Breast epithelium (tissue), 4 donors: ENCODE measurements at regions not wholly inside any gene's neighbourhood (a gene's known extent, or its start where the extent isn't known, plus 50 kb on each side); places are given as distances from the start of the nearest gene placed in this dataset.
"Not testable (repeated sequence)": the region's sequence is repeated elsewhere in the genome, so short reads cannot be mapped to it uniquely, and the experiment has no call there.

Source experiments
- DNase-seq, 2 donors: peaks; one replicate each; pipeline ENCODE4 v3.0.0-alpha.2; 2019; ENCODE audit warnings: low spot score in 2 of 2
- H3K27ac ChIP-seq, 2 donors: fragments of 200-600 bp; sonication (generic) in 1 of 2; one replicate each; pipeline ENCODE4 v1.5.1; 2016 to 2019; ENCODE audit warnings: mild to moderate bottlenecking in 1 of 2
- H3K27me3 ChIP-seq, 2 donors: fragments of 200-600 bp; sonication (generic) in 1 of 2; one replicate each; pipeline versions ENCODE4 v1.5.1 to v1.6.0; 2017 to 2019; ENCODE audit warnings: control low read depth in 1 of 2, mild to moderate bottlenecking in 1 of 2
- H3K36me3 ChIP-seq: fragments of 200-600 bp; one replicate; pipeline ENCODE4 v1.5.1; 2019
- H3K4me1 ChIP-seq, 2 donors: fragments of 200-600 bp; sonication (generic); one replicate each; pipeline ENCODE4 v1.5.1; 2016 to 2019; ENCODE audit warnings: control low read depth in 1 of 2
- H3K4me3 ChIP-seq, 3 donors: fragments of 200-600 bp; sonication (generic); 1 replicate in 2 of 3; 2 replicates in 1 of 3; pipeline ENCODE4 v1.5.1; 2016 to 2019; ENCODE audit warnings: mild to moderate bottlenecking in 3 of 3, moderate library complexity in 2 of 3
- H3K9me3 ChIP-seq, 2 donors: fragments of 200-600 bp; sonication (generic) in 1 of 2; one replicate each; pipeline ENCODE4 v1.5.1; 2016 to 2019; ENCODE audit warnings: control low read depth in 1 of 2
- CTCF ChIP-seq, 3 donors: fragments of 450-650 bp; IDR thresholded peaks; one replicate each; pipeline ENCODE4 v1.5.1; 2016 to 2017; ENCODE audit warnings: antibody characterized with exemption in 3 of 3, mild to moderate bottlenecking in 3 of 3, moderate library complexity in 3 of 3
- POLR2A ChIP-seq: fragments of 450-650 bp; IDR thresholded peaks from one replicate; pipeline ENCODE4 v1.6.1; 2016; ENCODE audit warnings: antibody characterized with exemption, mild to moderate bottlenecking, moderate library complexity
- POLR2AphosphoS5 ChIP-seq, 3 donors: sonication (generic); formaldehyde crosslinking; IDR thresholded peaks; one replicate each; pipeline ENCODE4 v1.6.1; 2017; ENCODE audit warnings: antibody characterized with exemption in 3 of 3
- intact Hi-C: fragments of 100-400 bp; cut with DNase I; formaldehyde crosslinking; loops from one replicate; pipeline ENCODE4 v1.15.1; 2023; ENCODE audit warnings: low total_unique reads

- DNase-seq = no peak
- no peak for TF ChIP-seq POLR2A
- no peak for TF ChIP-seq CTCF (IDR thresholded peaks at IDR 0.05)
- Histone ChIP-seq H3K36me3 (no peaks in the 10 kb centered on the region), H3K4me1 (no peaks in the 10 kb centered on the region), H3K9me3 (no peaks in the 10 kb centered on the region), H3K27me3 (peaks cover 0 to 27% of the 10 kb centered on the region in 2 donors), H3K4me3 (no peak overlapping the region), H3K27ac (no peak overlapping the region)
- intact Hi-C loops = no loop called here
Observed at GRCh38 chr12:131408484-131408883, 302.4 kb upstream of the SFSWAP start.

GRCh38 chr12:131409211-131409610, 301.7 kb upstream of the SFSWAP start:
- no peaks in the 10 kb centered on the region for H3K9me3 ChIP-seq
- no peaks in the 10 kb centered on the region for H3K4me1 ChIP-seq
- H3K27me3 ChIP-seq = peaks cover 0 to 27% of the 10 kb centered on the region in 2 donors
- TF ChIP-seq POLR2AphosphoS5 (IDR thresholded peaks at IDR 0.05) = no peak
- TF ChIP-seq CTCF (IDR thresholded peaks at IDR 0.05) = no peak
- TF ChIP-seq POLR2A = no peak
- DNase-seq = no peak
- no peak overlapping the region for H3K27ac ChIP-seq
- no peak overlapping the region for H3K4me3 ChIP-seq
- no peaks in the 10 kb centered on the region for H3K36me3 ChIP-seq
- intact Hi-C loops = no loop called here

- H3K4me3 ChIP-seq, H3K9me3 ChIP-seq, DNase-seq, H3K27ac ChIP-seq, H3K36me3 ChIP-seq, intact Hi-C loops, H3K4me1 ChIP-seq: not testable (repeated sequence)
- peaks cover 0 to 27% of the 10 kb centered on the region in 2 donors for H3K27me3 ChIP-seq
Observed at GRCh38 chr12:131411827-131412226, 299.1 kb upstream of the SFSWAP start.

DNA sequence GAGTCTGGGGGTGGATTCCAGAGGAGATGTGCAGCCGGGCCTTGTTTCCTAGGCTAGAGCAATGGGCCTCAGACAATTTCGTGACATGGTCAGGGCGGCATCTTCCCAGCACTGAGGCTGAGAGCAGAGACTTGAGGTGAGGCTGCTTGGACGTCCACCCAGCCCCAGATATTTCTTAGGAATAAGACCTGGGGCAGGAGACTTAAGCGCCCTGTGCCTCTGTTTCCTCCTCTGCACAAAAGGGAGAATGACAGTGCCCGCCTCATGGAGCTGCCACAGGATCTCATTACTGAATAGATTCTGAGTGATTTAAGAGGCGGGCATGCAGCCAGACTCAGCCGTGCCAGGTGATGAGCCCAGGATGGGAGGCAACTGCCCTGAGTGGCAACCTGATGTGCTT, 297.9 kb upstream of the SFSWAP start:
- H3K36me3 ChIP-seq = no peaks in the 10 kb centered on the region
- peaks cover 0 to 17% of the 10 kb centered on the region in 2 donors for H3K27me3 ChIP-seq
- no peak for DNase-seq
- H3K4me1 ChIP-seq = no peaks in the 10 kb centered on the region
- no peaks in the 10 kb centered on the region for H3K9me3 ChIP-seq
- TF ChIP-seq POLR2A = no peak
- no peak for TF ChIP-seq POLR2AphosphoS5 (IDR thresholded peaks at IDR 0.05)
- TF ChIP-seq CTCF (IDR thresholded peaks at IDR 0.05) = no peak
- H3K4me3 ChIP-seq = no peak overlapping the region
- H3K27ac ChIP-seq = no peak overlapping the region
- intact Hi-C loops = no loop called here

DNA sequence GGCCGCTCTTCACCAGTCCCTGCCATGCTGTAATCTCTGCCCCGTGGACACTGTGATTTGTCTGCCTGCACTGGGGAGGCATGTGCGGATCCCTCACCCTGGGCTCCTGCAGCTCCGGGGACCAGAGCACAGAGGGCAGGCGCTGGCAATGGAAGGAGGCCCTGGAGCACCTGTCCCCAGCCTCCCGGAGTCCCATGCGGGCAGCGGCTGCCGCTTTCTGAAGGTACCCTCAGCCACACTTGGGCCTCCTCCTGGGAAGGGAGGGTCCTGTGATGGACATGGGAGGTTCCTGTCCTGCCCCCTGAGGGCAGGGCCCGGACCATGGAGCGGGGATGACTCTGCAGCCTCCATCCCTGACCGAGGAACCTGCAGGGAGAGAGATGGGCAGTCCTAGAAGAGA, 297.4 kb upstream of the SFSWAP start:
- Histone ChIP-seq H3K27ac (no peak overlapping the region), H3K4me3 (no peak overlapping the region), H3K9me3 (no peaks in the 10 kb centered on the region), H3K36me3 (no peaks in the 10 kb centered on the region), H3K27me3 (peaks cover 0 to 15% of the 10 kb centered on the region in 2 donors), H3K4me1 (no peaks in the 10 kb centered on the region)
- DNase-seq = no peak
- TF ChIP-seq CTCF (IDR thresholded peaks at IDR 0.05) (no peak), POLR2A (no peak), POLR2AphosphoS5 (IDR thresholded peaks at IDR 0.05) (no peak)
- intact Hi-C loops = no loop called here

GRCh38 chr12:131414155-131414922, 296.6 kb upstream of the SFSWAP start:
- H3K27me3 ChIP-seq = peaks cover 0 to 15% of the 10 kb centered on the region in 2 donors
- intact Hi-C loops, H3K27ac ChIP-seq, H3K36me3 ChIP-seq, H3K4me3 ChIP-seq, H3K4me1 ChIP-seq, DNase-seq, H3K9me3 ChIP-seq: not testable (repeated sequence)
